OCI-LY1 (cell line): ENCODE measurements at regions not wholly inside any gene's neighbourhood (a gene's known extent, or its start where the extent isn't known, plus 50 kb on each side); places are given as distances from the start of the nearest gene placed in this dataset.
"Not testable (repeated sequence)": the region's sequence is repeated elsewhere in the genome, so short reads cannot be mapped to it uniquely, and the experiment has no call there.

Source experiments
- CTCF ChIP-seq: fragments of 200-600 bp; sonication (generic), shearing (Covaris generic); IDR thresholded peaks from 2 replicates; pipeline ENCODE4 v1.5.1; 2017; ENCODE audit warnings: mild to moderate bottlenecking, antibody characterized with exemption, low read length, moderate library complexity, mixed read lengths
- EZH2 ChIP-seq: fragments of 200-600 bp; sonication (generic), shearing (Covaris generic); IDR thresholded peaks from 2 replicates; pipeline ENCODE4 v1.8.0; 2017; ENCODE audit warnings: borderline replicate concordance, mixed run types, mild to moderate bottlenecking, antibody characterized with exemption, low read length, moderate library complexity, mixed read lengths

- TF ChIP-seq CTCF, EZH2: not testable (repeated sequence)
These were observed 98.7 kb upstream of the RRN3 start for GRCh38 chr16:15192813-15193212.
